ENCODE measurements at regions not wholly inside any gene's neighbourhood (a gene's known extent, or its start where the extent isn't known, plus 50 kb on each side); places are given as distances from the start of the nearest gene placed in this dataset.

GRCh38 chr5:8446179-8446578 is 577.2 kb downstream of the MTRR start:
- TF ChIP-seq CTCF (IDR thresholded peaks at IDR 0.05): no peak
- TF ChIP-seq POLR2A (IDR thresholded peaks at IDR 0.05): no peak

Measured in heart left ventricle (tissue), 13 donors.